ENCODE measurements at regions not wholly inside any gene's neighbourhood (a gene's known extent, or its start where the extent isn't known, plus 50 kb on each side); places are given as distances from the start of the nearest gene placed in this dataset.

DNA sequence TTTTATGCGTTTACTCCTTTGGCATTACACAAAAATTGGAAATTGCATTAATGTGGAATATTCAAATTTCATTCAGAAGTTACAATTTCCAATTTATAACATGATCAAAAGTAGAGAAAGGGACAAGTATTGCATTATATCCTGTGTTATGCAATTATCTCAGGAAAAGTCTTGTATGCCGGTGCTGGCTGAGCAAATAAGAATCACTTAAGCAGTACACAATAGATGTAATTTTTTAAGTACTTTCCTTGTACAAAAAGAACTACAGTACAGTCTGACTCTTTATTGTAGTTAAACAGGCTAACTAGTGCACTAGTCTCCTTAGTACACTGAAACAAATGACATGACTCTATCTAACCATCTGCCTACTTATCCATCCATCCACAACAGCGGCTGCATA, 493.2 kb upstream of the KCNMB2 start:
- no peak for TF ChIP-seq FOXP2 (optimal IDR thresholded peaks at IDR 0.05; ENCODE audit: borderline replicate concordance, extremely low read depth, extremely low read length, insufficient read depth)

GRCh38 chr3:178044320-178044719, 491.9 kb upstream of the KCNMB2 start:
- TF ChIP-seq SIN3A (IDR thresholded peaks at IDR 0.05; ENCODE audit: borderline replicate concordance, insufficient read depth, low read length) (no peak), TAF1 (IDR thresholded peaks at IDR 0.05; ENCODE audit: borderline replicate concordance, insufficient read depth, low read length) (no peak), POLR2AphosphoS5 (IDR thresholded peaks at IDR 0.05; ENCODE audit: low read depth, low read length) (no peak), FOXP2 (optimal IDR thresholded peaks at IDR 0.05; ENCODE audit: borderline replicate concordance, extremely low read depth, extremely low read length, insufficient read depth) (no peak)
- TF ChIP-seq, protein P1, sequence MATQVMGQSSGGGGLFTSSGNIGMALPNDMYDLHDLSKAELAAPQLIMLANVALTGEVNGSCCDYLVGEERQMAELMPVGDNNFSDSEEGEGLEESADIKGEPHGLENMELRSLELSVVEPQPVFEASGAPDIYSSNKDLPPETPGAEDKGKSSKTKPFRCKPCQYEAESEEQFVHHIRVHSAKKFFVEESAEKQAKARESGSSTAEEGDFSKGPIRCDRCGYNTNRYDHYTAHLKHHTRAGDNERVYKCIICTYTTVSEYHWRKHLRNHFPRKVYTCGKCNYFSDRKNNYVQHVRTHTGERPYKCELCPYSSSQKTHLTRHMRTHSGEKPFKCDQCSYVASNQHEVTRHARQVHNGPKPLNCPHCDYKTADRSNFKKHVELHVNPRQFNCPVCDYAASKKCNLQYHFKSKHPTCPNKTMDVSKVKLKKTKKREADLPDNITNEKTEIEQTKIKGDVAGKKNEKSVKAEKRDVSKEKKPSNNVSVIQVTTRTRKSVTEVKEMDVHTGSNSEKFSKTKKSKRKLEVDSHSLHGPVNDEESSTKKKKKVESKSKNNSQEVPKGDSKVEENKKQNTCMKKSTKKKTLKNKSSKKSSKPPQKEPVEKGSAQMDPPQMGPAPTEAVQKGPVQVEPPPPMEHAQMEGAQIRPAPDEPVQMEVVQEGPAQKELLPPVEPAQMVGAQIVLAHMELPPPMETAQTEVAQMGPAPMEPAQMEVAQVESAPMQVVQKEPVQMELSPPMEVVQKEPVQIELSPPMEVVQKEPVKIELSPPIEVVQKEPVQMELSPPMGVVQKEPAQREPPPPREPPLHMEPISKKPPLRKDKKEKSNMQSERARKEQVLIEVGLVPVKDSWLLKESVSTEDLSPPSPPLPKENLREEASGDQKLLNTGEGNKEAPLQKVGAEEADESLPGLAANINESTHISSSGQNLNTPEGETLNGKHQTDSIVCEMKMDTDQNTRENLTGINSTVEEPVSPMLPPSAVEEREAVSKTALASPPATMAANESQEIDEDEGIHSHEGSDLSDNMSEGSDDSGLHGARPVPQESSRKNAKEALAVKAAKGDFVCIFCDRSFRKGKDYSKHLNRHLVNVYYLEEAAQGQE (IDR thresholded peaks at IDR 0.05; ENCODE audit: insufficient read depth in 1 of 2, low read depth in 2 of 2, low read length in 2 of 2), result no peak

- TF ChIP-seq, protein P1 (IDR thresholded peaks at IDR 0.05; ENCODE audit: insufficient read depth in 1 of 2, low read depth in 2 of 2, low read length in 2 of 2), result no peak
- TF ChIP-seq FOXP2 (optimal IDR thresholded peaks at IDR 0.05; ENCODE audit: borderline replicate concordance, extremely low read depth, extremely low read length, insufficient read depth), result no peak
- TF ChIP-seq TAF1 (IDR thresholded peaks at IDR 0.05; ENCODE audit: borderline replicate concordance, insufficient read depth, low read length), result no peak
- no peak for TF ChIP-seq POLR2AphosphoS5 (IDR thresholded peaks at IDR 0.05; ENCODE audit: low read depth, low read length)
- no peak for TF ChIP-seq SIN3A (IDR thresholded peaks at IDR 0.05; ENCODE audit: borderline replicate concordance, insufficient read depth, low read length)
These were observed 488.7 kb upstream of the KCNMB2 start for GRCh38 chr3:178047496-178047895.

DNA sequence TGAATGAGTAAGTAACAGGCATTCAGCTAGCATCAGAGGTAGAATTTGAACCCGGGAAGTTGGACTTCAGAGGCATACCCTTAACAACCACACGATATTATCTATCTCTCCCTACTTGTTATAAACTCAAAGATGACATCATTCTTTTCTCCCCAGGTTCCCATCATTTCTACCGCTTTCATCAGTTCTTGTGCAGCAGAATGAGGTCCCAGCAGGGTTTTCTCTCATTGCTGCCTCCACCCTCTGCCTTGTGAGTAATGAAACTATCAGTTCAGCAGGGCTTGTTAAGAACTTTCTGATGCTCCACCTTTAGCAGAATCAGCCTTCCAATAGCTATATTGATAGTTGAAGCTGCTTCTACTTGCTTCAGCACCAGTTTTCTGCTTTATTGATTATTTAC, 487.5 kb upstream of the KCNMB2 start:
- TF ChIP-seq, protein P1 (IDR thresholded peaks at IDR 0.05; ENCODE audit: insufficient read depth in 1 of 2, low read depth in 2 of 2, low read length in 2 of 2), result no peak
- TF ChIP-seq TAF1 (IDR thresholded peaks at IDR 0.05; ENCODE audit: borderline replicate concordance, insufficient read depth, low read length) (no peak), POLR2AphosphoS5 (IDR thresholded peaks at IDR 0.05; ENCODE audit: low read depth, low read length) (no peak), FOXP2 (optimal IDR thresholded peaks at IDR 0.05; ENCODE audit: borderline replicate concordance, extremely low read depth, extremely low read length, insufficient read depth) (no peak), SIN3A (IDR thresholded peaks at IDR 0.05; ENCODE audit: borderline replicate concordance, insufficient read depth, low read length) (no peak)

- TF ChIP-seq FOXP2 (optimal IDR thresholded peaks at IDR 0.05; ENCODE audit: borderline replicate concordance, extremely low read depth, extremely low read length, insufficient read depth) (no peak), SIN3A (IDR thresholded peaks at IDR 0.05; ENCODE audit: borderline replicate concordance, insufficient read depth, low read length) (no peak), TAF1 (IDR thresholded peaks at IDR 0.05; ENCODE audit: borderline replicate concordance, insufficient read depth, low read length) (no peak), POLR2AphosphoS5 (IDR thresholded peaks at IDR 0.05; ENCODE audit: low read depth, low read length) (no peak)
- TF ChIP-seq, protein P1 (IDR thresholded peaks at IDR 0.05; ENCODE audit: insufficient read depth in 1 of 2, low read depth in 2 of 2, low read length in 2 of 2), result no peak
These were observed 481.8 kb upstream of the KCNMB2 start for GRCh38 chr3:178054471-178054870.
